ENCODE measurements at regions not wholly inside any gene's neighbourhood (a gene's known extent, or its start where the extent isn't known, plus 50 kb on each side); places are given as distances from the start of the nearest gene placed in this dataset.

GRCh38 chr15:97547381-97547780 is 413.1 kb upstream of the ARRDC4 start (continued):
- TF ChIP-seq RORB (CRISPR knock-in tag; IDR thresholded peaks at IDR 0.05) (no peak), ZNF121 (CRISPR knock-in tag; IDR thresholded peaks at IDR 0.05) (no peak), GABPB1 (CRISPR knock-in tag; IDR thresholded peaks at IDR 0.05) (no peak), OVOL2 (CRISPR knock-in tag; IDR thresholded peaks at IDR 0.05; ENCODE audit: borderline replicate concordance) (no peak)
- TF ChIP-seq, protein P1, sequence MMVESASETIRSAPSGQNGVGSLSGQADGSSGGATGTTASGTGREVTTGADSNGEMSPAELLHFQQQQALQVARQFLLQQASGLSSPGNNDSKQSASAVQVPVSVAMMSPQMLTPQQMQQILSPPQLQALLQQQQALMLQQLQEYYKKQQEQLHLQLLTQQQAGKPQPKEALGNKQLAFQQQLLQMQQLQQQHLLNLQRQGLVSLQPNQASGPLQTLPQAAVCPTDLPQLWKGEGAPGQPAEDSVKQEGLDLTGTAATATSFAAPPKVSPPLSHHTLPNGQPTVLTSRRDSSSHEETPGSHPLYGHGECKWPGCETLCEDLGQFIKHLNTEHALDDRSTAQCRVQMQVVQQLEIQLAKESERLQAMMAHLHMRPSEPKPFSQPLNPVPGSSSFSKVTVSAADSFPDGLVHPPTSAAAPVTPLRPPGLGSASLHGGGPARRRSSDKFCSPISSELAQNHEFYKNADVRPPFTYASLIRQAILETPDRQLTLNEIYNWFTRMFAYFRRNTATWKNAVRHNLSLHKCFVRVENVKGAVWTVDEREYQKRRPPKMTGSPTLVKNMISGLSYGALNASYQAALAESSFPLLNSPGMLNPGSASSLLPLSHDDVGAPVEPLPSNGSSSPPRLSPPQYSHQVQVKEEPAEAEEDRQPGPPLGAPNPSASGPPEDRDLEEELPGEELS (CRISPR knock-in tag; IDR thresholded peaks at IDR 0.05): no peak
- TF ChIP-seq, protein P2, sequence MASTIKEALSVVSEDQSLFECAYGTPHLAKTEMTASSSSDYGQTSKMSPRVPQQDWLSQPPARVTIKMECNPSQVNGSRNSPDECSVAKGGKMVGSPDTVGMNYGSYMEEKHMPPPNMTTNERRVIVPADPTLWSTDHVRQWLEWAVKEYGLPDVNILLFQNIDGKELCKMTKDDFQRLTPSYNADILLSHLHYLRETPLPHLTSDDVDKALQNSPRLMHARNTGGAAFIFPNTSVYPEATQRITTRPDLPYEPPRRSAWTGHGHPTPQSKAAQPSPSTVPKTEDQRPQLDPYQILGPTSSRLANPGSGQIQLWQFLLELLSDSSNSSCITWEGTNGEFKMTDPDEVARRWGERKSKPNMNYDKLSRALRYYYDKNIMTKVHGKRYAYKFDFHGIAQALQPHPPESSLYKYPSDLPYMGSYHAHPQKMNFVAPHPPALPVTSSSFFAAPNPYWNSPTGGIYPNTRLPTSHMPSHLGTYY (CRISPR knock-in tag; IDR thresholded peaks at IDR 0.05): no peak

- POLR2A ChIA-PET: no interaction called here
- no peak for TF ChIP-seq NR2C2 (CRISPR knock-in tag; IDR thresholded peaks at IDR 0.05)
- TF ChIP-seq, protein P3, sequence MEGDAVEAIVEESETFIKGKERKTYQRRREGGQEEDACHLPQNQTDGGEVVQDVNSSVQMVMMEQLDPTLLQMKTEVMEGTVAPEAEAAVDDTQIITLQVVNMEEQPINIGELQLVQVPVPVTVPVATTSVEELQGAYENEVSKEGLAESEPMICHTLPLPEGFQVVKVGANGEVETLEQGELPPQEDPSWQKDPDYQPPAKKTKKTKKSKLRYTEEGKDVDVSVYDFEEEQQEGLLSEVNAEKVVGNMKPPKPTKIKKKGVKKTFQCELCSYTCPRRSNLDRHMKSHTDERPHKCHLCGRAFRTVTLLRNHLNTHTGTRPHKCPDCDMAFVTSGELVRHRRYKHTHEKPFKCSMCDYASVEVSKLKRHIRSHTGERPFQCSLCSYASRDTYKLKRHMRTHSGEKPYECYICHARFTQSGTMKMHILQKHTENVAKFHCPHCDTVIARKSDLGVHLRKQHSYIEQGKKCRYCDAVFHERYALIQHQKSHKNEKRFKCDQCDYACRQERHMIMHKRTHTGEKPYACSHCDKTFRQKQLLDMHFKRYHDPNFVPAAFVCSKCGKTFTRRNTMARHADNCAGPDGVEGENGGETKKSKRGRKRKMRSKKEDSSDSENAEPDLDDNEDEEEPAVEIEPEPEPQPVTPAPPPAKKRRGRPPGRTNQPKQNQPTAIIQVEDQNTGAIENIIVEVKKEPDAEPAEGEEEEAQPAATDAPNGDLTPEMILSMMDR (IDR thresholded peaks at IDR 0.05): no peak
- TF ChIP-seq ZBTB21 (CRISPR knock-in tag; IDR thresholded peaks at IDR 0.05; ENCODE audit: borderline replicate concordance): no peak
- TF ChIP-seq, protein P4, sequence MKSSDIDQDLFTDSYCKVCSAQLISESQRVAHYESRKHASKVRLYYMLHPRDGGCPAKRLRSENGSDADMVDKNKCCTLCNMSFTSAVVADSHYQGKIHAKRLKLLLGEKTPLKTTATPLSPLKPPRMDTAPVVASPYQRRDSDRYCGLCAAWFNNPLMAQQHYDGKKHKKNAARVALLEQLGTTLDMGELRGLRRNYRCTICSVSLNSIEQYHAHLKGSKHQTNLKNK (CRISPR knock-in tag; IDR thresholded peaks at IDR 0.05): no peak
- no peak for TF ChIP-seq JUN (CRISPR knock-in tag; IDR thresholded peaks at IDR 0.05)
- TF ChIP-seq ZNF121 (CRISPR knock-in tag; IDR thresholded peaks at IDR 0.05): no peak
- no peak for TF ChIP-seq MXD4 (CRISPR knock-in tag; IDR thresholded peaks at IDR 0.05; ENCODE audit: borderline replicate concordance)
- TF ChIP-seq, protein P5, sequence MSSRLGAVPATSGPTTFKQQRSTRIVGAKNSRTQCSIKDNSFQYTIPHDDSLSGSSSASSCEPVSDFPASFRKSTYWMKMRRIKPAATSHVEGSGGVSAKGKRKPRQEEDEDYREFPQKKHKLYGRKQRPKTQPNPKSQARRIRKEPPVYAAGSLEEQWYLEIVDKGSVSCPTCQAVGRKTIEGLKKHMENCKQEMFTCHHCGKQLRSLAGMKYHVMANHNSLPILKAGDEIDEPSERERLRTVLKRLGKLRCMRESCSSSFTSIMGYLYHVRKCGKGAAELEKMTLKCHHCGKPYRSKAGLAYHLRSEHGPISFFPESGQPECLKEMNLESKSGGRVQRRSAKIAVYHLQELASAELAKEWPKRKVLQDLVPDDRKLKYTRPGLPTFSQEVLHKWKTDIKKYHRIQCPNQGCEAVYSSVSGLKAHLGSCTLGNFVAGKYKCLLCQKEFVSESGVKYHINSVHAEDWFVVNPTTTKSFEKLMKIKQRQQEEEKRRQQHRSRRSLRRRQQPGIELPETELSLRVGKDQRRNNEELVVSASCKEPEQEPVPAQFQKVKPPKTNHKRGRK (CRISPR knock-in tag; IDR thresholded peaks at IDR 0.05; ENCODE audit: borderline replicate concordance): no peak
- no peak for TF ChIP-seq TCF7 (CRISPR knock-in tag; IDR thresholded peaks at IDR 0.05; ENCODE audit: low read depth)
- TF ChIP-seq, protein P6, sequence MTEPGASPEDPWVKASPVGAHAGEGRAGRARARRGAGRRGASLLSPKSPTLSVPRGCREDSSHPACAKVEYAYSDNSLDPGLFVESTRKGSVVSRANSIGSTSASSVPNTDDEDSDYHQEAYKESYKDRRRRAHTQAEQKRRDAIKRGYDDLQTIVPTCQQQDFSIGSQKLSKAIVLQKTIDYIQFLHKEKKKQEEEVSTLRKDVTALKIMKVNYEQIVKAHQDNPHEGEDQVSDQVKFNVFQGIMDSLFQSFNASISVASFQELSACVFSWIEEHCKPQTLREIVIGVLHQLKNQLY (CRISPR knock-in tag; IDR thresholded peaks at IDR 0.05): no peak
- Mint-ChIP-seq H3K27me3 (ENCODE audit: low read depth) (no peaks in the 10 kb centered on the region), H3K36me3 (no peaks in the 10 kb centered on the region), H3K27ac (no peak overlapping the region), H3K4me1 (no peaks in the 10 kb centered on the region), H3K9me3 (no peaks in the 10 kb centered on the region), H3K4me3 (no peak overlapping the region)
- CTCF ChIA-PET: interaction anchor here (0.6 kb wide), 1 partner anchor 553 kb away, joined by 3 read pairs; no protein-coding TSS in a partner anchor
- DNase-seq (ENCODE audit: low spot score) (no peak), ATAC-seq (no peak)
Measured at GRCh38 chr15:97561529-97561928, 399.0 kb upstream of the ARRDC4 start.

- ChIA-PET CTCF (no interaction called here), POLR2A (no interaction called here)
- ATAC-seq (no peak), DNase-seq (ENCODE audit: low spot score) (no peak)
- Mint-ChIP-seq H3K9me3 (no peaks in the 10 kb centered on the region), H3K27ac (no peak overlapping the region), H3K4me3 (no peak overlapping the region), H3K36me3 (no peaks in the 10 kb centered on the region), H3K4me1 (no peaks in the 10 kb centered on the region), H3K27me3 (ENCODE audit: low read depth) (no peaks in the 10 kb centered on the region)
- TF ChIP-seq GABPB1 (CRISPR knock-in tag; IDR thresholded peaks at IDR 0.05) (no peak), NFE2L1 (CRISPR knock-in tag; IDR thresholded peaks at IDR 0.05) (no peak), NR3C1 (CRISPR knock-in tag; conservative IDR thresholded peaks at IDR 0.05; ENCODE audit: low read depth) (no peak), TEAD1 (CRISPR knock-in tag; IDR thresholded peaks at IDR 0.05) (no peak)
- TF ChIP-seq, protein P7, sequence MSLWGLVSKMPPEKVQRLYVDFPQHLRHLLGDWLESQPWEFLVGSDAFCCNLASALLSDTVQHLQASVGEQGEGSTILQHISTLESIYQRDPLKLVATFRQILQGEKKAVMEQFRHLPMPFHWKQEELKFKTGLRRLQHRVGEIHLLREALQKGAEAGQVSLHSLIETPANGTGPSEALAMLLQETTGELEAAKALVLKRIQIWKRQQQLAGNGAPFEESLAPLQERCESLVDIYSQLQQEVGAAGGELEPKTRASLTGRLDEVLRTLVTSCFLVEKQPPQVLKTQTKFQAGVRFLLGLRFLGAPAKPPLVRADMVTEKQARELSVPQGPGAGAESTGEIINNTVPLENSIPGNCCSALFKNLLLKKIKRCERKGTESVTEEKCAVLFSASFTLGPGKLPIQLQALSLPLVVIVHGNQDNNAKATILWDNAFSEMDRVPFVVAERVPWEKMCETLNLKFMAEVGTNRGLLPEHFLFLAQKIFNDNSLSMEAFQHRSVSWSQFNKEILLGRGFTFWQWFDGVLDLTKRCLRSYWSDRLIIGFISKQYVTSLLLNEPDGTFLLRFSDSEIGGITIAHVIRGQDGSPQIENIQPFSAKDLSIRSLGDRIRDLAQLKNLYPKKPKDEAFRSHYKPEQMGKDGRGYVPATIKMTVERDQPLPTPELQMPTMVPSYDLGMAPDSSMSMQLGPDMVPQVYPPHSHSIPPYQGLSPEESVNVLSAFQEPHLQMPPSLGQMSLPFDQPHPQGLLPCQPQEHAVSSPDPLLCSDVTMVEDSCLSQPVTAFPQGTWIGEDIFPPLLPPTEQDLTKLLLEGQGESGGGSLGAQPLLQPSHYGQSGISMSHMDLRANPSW (CRISPR knock-in tag; conservative IDR thresholded peaks at IDR 0.05; ENCODE audit: low read depth): no peak
- TF ChIP-seq, protein P8, sequence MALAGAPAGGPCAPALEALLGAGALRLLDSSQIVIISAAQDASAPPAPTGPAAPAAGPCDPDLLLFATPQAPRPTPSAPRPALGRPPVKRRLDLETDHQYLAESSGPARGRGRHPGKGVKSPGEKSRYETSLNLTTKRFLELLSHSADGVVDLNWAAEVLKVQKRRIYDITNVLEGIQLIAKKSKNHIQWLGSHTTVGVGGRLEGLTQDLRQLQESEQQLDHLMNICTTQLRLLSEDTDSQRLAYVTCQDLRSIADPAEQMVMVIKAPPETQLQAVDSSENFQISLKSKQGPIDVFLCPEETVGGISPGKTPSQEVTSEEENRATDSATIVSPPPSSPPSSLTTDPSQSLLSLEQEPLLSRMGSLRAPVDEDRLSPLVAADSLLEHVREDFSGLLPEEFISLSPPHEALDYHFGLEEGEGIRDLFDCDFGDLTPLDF (CRISPR knock-in tag; IDR thresholded peaks at IDR 0.05): no peak
- TF ChIP-seq, protein P3 (IDR thresholded peaks at IDR 0.05): no peak
Measured at GRCh38 chr15:97563516-97563915, 397.0 kb upstream of the ARRDC4 start.

Data from WTC11 (cell line).